Smooth muscle cell (in vitro differentiated cells): ENCODE measurements at regions not wholly inside any gene's neighbourhood (a gene's known extent, or its start where the extent isn't known, plus 50 kb on each side); places are given as distances from the start of the nearest gene placed in this dataset.

Experiments used
- DNase-seq: peaks from one replicate; lab custom pipeline; 2025; ENCODE audit not compliant: unreplicated experiment; lab: John Stamatoyannopoulos, UW
- H2AFZ ChIP-seq: fragments of 200-600 bp; sonication (generic); 2 replicates; pipeline ENCODE4 v1.6.0; 2016; ENCODE audit warnings: antibody characterized with exemption, low read depth, mild to moderate bottlenecking
- H3F3A ChIP-seq: fragments of 200-600 bp; sonication (generic); 2 replicates; pipeline ENCODE4 v1.6.0; 2017; ENCODE audit warnings: antibody characterized with exemption, low read depth
- H3K27ac ChIP-seq: fragments of 200-600 bp; sonication (generic); 2 replicates; pipeline ENCODE4 v1.5.1; 2016; ENCODE audit warnings: low read depth, mild to moderate bottlenecking
- H3K27me3 ChIP-seq: fragments of 200-600 bp; sonication (generic); 2 replicates; pipeline ENCODE4 v1.6.1; 2016; ENCODE audit warnings: low read depth, mild to moderate bottlenecking
- H3K36me3 ChIP-seq: fragments of 200-600 bp; sonication (generic); 2 replicates; pipeline ENCODE4 v1.5.1; 2016; ENCODE audit warnings: low read depth
- H3K4me1 ChIP-seq: fragments of 200-600 bp; sonication (generic); 2 replicates; pipeline ENCODE4 v1.5.1; 2016; ENCODE audit warnings: low read depth
- H3K4me2 ChIP-seq: fragments of 200-600 bp; sonication (generic); 2 replicates; pipeline ENCODE4 v1.6.0; 2016; ENCODE audit warnings: mild to moderate bottlenecking
- H3K4me3 ChIP-seq: fragments of 200-600 bp; sonication (generic); 2 replicates; pipeline ENCODE4 v1.5.1; 2016; ENCODE audit warnings: mild to moderate bottlenecking
- H3K79me2 ChIP-seq: fragments of 200-600 bp; sonication (generic); 2 replicates; pipeline ENCODE4 v1.6.0; 2016; ENCODE audit warnings: low read depth, mild to moderate bottlenecking
- H3K9ac ChIP-seq: fragments of 200-600 bp; sonication (generic); 2 replicates; pipeline ENCODE4 v1.6.0; 2016; ENCODE audit warnings: low read depth
- H3K9me3 ChIP-seq: fragments of 200-600 bp; sonication (generic); replicated peaks from 2 replicates; pipeline ENCODE4 v1.5.1; 2016; ENCODE audit warnings: low read depth
- H4K20me1 ChIP-seq: fragments of 200-600 bp; sonication (generic); 2 replicates; pipeline ENCODE4 v1.6.0; 2016; ENCODE audit warnings: low read depth
- CTCF ChIP-seq: fragments of 200-600 bp; sonication (generic); IDR thresholded peaks from 2 replicates; pipeline ENCODE4 v1.5.1; 2017; ENCODE audit warnings: borderline replicate concordance, mild to moderate bottlenecking, antibody characterized with exemption; ENCODE audit not compliant: insufficient read depth, poor library complexity, severe bottlenecking
- WGBS: methylation state at CpG from one replicate; pipeline ENCODE4 v1.1.7; 2016; ENCODE audit warnings: low lambda C conversion rate; 5-methylcytosine and 5-hydroxymethylcytosine counted together

GRCh38 chr6:132063738-132064137 is 112.6 kb upstream of the CCN2 start:
- Histone ChIP-seq H3K4me3 (no peak overlapping the region), H3K4me1 (peaks cover 21% of the 10 kb centered on the region), H3K27me3 (no peaks in the 10 kb centered on the region), H3F3A (peaks cover 21% of the 10 kb centered on the region), H3K79me2 (no peaks in the 10 kb centered on the region), H3K9ac (peak overlapping the region; percentile 65), H3K36me3 (no peaks in the 10 kb centered on the region), H3K4me2 (peak overlapping the region; percentile 63), H3K9me3 (no peaks in the 10 kb centered on the region), H2AFZ (no peak overlapping the region), H3K27ac (peak overlapping the region; percentile 95), H4K20me1 (no peaks in the 10 kb centered on the region)
- TF ChIP-seq CTCF = no peak
- 6% methylated on average over 2 of the region's 2 CpGs for WGBS
- DNase-seq = no peak

GRCh38 chr6:132063204-132063603 is 112.0 kb upstream of the CCN2 start:
- peak overlapping the region; percentile 95 for H3K27ac ChIP-seq
- peaks cover 21% of the 10 kb centered on the region for H3F3A ChIP-seq
- peak overlapping the region; percentile 23 for H2AFZ ChIP-seq
- H3K9ac ChIP-seq = peak overlapping the region; percentile 65
- no peaks in the 10 kb centered on the region for H3K9me3 ChIP-seq
- no peaks in the 10 kb centered on the region for H3K79me2 ChIP-seq
- no peaks in the 10 kb centered on the region for H3K27me3 ChIP-seq
- 35% methylated on average over 5 of the region's 5 CpGs for WGBS
- TF ChIP-seq CTCF = no peak
- H4K20me1 ChIP-seq = no peaks in the 10 kb centered on the region
- no peak for DNase-seq
- H3K4me2 ChIP-seq = peak overlapping the region; percentile 63
- no peaks in the 10 kb centered on the region for H3K36me3 ChIP-seq
- peaks cover 21% of the 10 kb centered on the region for H3K4me1 ChIP-seq
- no peak overlapping the region for H3K4me3 ChIP-seq

GRCh38 chr6:132062626-132063025 is 111.5 kb upstream of the CCN2 start:
- Histone ChIP-seq H3K9me3 (no peaks in the 10 kb centered on the region), H3K4me1 (peaks cover 21% of the 10 kb centered on the region), H3K27ac (peak overlapping the region; percentile 95), H3K79me2 (no peaks in the 10 kb centered on the region), H3K4me3 (no peak overlapping the region), H3K36me3 (no peaks in the 10 kb centered on the region), H2AFZ (no peak overlapping the region), H3K9ac (peak overlapping the region; percentile 65), H3K27me3 (no peaks in the 10 kb centered on the region), H4K20me1 (no peaks in the 10 kb centered on the region), H3K4me2 (peak overlapping the region; percentile 63), H3F3A (peaks cover 21% of the 10 kb centered on the region)
- no peak for TF ChIP-seq CTCF
- no peak for DNase-seq
- 37% methylated on average over 3 of the region's 3 CpGs for WGBS

- peaks cover 21% of the 10 kb centered on the region for H3K4me1 ChIP-seq
Observed at GRCh38 chr6:132061381-132061780, 110.2 kb upstream of the CCN2 start.

More at GRCh38 chr6:132061381-132061780, 110.2 kb upstream of the CCN2 start:
- Histone ChIP-seq H2AFZ (no peak overlapping the region), H3K4me2 (peak overlapping the region; percentile 63), H4K20me1 (no peaks in the 10 kb centered on the region), H3K9ac (no peak overlapping the region), H3K36me3 (no peaks in the 10 kb centered on the region), H3K4me3 (no peak overlapping the region), H3K79me2 (no peaks in the 10 kb centered on the region), H3K9me3 (no peaks in the 10 kb centered on the region), H3K27ac (peak overlapping the region; percentile 95), H3K27me3 (no peaks in the 10 kb centered on the region), H3F3A (peaks cover 21% of the 10 kb centered on the region)
- 56% methylated on average over 1 of the region's 1 CpG for WGBS
- TF ChIP-seq CTCF = no peak
- DNase-seq = no peak
